GM12873 (cell line): ENCODE measurements at regions not wholly inside any gene's neighbourhood (a gene's known extent, or its start where the extent isn't known, plus 50 kb on each side); places are given as distances from the start of the nearest gene placed in this dataset.

Experiments
- CTCF ChIP-seq: IDR thresholded peaks from 2 replicates; pipeline ENCODE4 v1.5.1; 2012; ENCODE audit warnings: low read depth, mild to moderate bottlenecking, moderate library complexity, low read length, control low read depth; ENCODE audit not compliant: insufficient read depth; ENCODE audit errors: missing control alignments

- no peak for TF ChIP-seq CTCF
Measured at GRCh38 chr7:109757713-109758112, 1188.0 kb downstream of the DNAJB9 start.

GRCh38 chr7:109763611-109764010 lies 1193.9 kb downstream of the DNAJB9 start:
- TF ChIP-seq CTCF, result no peak

GRCh38 chr7:109772161-109772560 lies 1202.5 kb downstream of the DNAJB9 start:
- no peak for TF ChIP-seq CTCF

GRCh38 chr7:109782806-109783205 lies 1213.1 kb downstream of the DNAJB9 start:
- TF ChIP-seq CTCF, result no peak

GRCh38 chr7:109806548-109806947 lies 1236.9 kb downstream of the DNAJB9 start:
- no peak for TF ChIP-seq CTCF

- no peak for TF ChIP-seq CTCF
Measured at GRCh38 chr7:109821156-109821555, 1251.5 kb downstream of the DNAJB9 start.

GRCh38 chr7:109834851-109835250 lies 1256.1 kb upstream of the LRRN3 start:
- no peak for TF ChIP-seq CTCF

GRCh38 chr7:109835577-109835976 lies 1255.3 kb upstream of the LRRN3 start:
- no peak for TF ChIP-seq CTCF
